ENCODE measurements at regions not wholly inside any gene's neighbourhood (a gene's known extent, or its start where the extent isn't known, plus 50 kb on each side); places are given as distances from the start of the nearest gene placed in this dataset.

DNA sequence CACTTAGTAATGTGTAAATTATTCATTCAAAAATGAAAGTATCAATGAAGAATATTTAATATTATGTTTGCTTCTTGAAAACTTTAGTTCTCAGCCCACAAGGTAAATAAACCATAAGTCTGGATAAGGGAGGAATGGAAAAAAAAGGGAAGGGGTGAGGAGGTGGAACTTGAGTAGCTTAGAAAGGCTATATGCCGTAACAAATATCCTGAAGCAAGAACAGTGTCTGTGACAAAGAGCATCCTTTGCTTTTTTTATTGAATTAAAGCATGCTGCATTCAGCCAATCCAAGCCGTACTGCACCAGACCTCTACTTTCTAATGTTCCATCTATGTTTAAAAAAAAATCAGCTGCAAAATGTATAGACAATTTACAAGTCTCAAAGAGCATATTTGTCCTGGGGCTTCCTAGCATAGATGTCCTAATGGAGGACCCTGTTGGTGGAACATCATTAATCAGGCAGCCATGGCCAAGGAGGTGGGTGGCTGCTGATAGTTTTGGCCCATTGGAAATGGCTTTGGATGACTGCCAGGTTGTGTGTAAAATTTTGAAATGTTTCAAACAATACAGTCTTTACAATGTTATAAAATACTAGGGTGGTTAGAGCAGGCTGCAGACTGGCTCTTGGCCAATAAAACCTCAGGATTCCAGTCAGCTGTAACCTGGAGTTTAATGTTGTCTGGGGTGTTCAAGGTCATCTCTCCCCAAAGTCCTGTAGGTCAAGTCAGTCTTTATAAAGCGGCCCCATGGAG, 895.8 kb upstream of the SOX9 start:
- TF ChIP-seq, protein P1, sequence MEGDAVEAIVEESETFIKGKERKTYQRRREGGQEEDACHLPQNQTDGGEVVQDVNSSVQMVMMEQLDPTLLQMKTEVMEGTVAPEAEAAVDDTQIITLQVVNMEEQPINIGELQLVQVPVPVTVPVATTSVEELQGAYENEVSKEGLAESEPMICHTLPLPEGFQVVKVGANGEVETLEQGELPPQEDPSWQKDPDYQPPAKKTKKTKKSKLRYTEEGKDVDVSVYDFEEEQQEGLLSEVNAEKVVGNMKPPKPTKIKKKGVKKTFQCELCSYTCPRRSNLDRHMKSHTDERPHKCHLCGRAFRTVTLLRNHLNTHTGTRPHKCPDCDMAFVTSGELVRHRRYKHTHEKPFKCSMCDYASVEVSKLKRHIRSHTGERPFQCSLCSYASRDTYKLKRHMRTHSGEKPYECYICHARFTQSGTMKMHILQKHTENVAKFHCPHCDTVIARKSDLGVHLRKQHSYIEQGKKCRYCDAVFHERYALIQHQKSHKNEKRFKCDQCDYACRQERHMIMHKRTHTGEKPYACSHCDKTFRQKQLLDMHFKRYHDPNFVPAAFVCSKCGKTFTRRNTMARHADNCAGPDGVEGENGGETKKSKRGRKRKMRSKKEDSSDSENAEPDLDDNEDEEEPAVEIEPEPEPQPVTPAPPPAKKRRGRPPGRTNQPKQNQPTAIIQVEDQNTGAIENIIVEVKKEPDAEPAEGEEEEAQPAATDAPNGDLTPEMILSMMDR (conservative IDR thresholded peaks at IDR 0.05) = no peak
- no peak for TF ChIP-seq ZFX (IDR thresholded peaks at IDR 0.05)
